ENCODE measurements at regions not wholly inside any gene's neighbourhood (a gene's known extent, or its start where the extent isn't known, plus 50 kb on each side); places are given as distances from the start of the nearest gene placed in this dataset.

GRCh38 chr6:117118490-117118889, 146.9 kb upstream of the VGLL2 start:
- H3K9me3 ChIP-seq (ENCODE audit: severe bottlenecking) = peaks cover 2% of the 10 kb centered on the region
- no peaks in the 10 kb centered on the region for H3K36me3 ChIP-seq
- TF ChIP-seq CTCF (IDR thresholded peaks at IDR 0.05; ENCODE audit: low read depth, low read length) = no peak
- no peaks in the 10 kb centered on the region for H3K27me3 ChIP-seq (ENCODE audit: insufficient read depth, low read depth, severe bottlenecking)
- no peak for DNase-seq
- H3K27ac ChIP-seq = no peak overlapping the region
- no peak overlapping the region for H3K4me3 ChIP-seq (ENCODE audit: low read depth, low read length)

DNA sequence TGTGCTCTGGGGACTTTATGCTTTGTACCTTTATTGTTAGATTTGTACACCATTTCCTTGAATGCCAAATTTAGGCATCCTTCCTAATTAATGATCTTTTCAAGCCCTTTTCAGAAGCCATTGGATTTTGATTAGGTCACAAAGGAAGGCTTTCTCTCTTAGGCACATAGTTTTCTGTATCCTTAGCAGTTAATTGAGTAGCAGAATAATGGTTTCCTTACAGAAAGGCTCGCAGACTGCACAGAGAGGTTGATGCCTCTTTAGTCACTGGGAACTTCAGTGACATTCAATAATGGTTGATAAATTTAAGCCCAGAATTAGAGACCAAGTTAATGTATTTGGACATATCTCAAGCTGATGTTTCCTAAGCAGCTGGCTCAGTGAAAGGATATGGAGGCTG, 139.1 kb upstream of the VGLL2 start:
- no peak overlapping the region for H3K27ac ChIP-seq
- H3K9me3 ChIP-seq (ENCODE audit: severe bottlenecking) = peaks cover 2% of the 10 kb centered on the region
- no peak overlapping the region for H3K4me3 ChIP-seq (ENCODE audit: low read depth, low read length)
- no peak for DNase-seq
- no peaks in the 10 kb centered on the region for H3K27me3 ChIP-seq (ENCODE audit: insufficient read depth, low read depth, severe bottlenecking)
- no peaks in the 10 kb centered on the region for H3K36me3 ChIP-seq
- TF ChIP-seq CTCF (IDR thresholded peaks at IDR 0.05; ENCODE audit: low read depth, low read length) = no peak

GRCh38 chr6:117128052-117128451, 137.3 kb upstream of the VGLL2 start:
- Histone ChIP-seq H3K36me3 (no peaks in the 10 kb centered on the region), H3K9me3 (ENCODE audit: severe bottlenecking) (peaks cover 2% of the 10 kb centered on the region), H3K4me3 (ENCODE audit: low read depth, low read length) (no peak overlapping the region), H3K27ac (no peak overlapping the region), H3K27me3 (ENCODE audit: insufficient read depth, low read depth, severe bottlenecking) (no peaks in the 10 kb centered on the region)
- DNase-seq = no peak
- TF ChIP-seq CTCF (IDR thresholded peaks at IDR 0.05; ENCODE audit: low read depth, low read length) = no peak

GRCh38 chr6:117130125-117130524, 135.2 kb upstream of the VGLL2 start:
- no peaks in the 10 kb centered on the region for H3K9me3 ChIP-seq (ENCODE audit: severe bottlenecking)
- DNase-seq = no peak
- no peak for TF ChIP-seq CTCF (IDR thresholded peaks at IDR 0.05; ENCODE audit: low read depth, low read length)
- H3K27me3 ChIP-seq (ENCODE audit: insufficient read depth, low read depth, severe bottlenecking) = no peaks in the 10 kb centered on the region
- H3K36me3 ChIP-seq = no peaks in the 10 kb centered on the region
- no peak overlapping the region for H3K4me3 ChIP-seq (ENCODE audit: low read depth, low read length)
- no peak overlapping the region for H3K27ac ChIP-seq

DNA sequence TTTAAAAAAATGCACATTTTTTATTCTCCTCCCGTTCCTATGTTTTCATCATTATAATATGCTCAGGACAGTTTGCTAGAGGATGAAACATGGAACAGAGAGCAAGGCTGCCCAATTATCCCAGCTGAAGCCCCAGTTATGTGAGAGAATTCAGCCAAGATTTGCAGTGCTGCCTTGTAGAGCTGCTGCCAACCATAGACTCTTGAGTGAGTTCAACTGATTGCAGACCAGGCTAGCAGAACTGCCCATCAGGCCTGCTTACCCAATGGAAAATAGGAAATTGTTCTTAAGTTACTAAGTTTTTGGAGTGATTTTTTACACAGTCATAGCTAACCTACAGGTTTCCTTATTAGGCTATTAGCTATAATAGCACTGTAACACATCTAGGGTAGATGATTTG, 128.7 kb upstream of the VGLL2 start:
- Histone ChIP-seq H3K27ac (no peak overlapping the region), H3K36me3 (no peaks in the 10 kb centered on the region)
- TF ChIP-seq CTCF (IDR thresholded peaks at IDR 0.05; ENCODE audit: low read depth, low read length) = no peak

DNA sequence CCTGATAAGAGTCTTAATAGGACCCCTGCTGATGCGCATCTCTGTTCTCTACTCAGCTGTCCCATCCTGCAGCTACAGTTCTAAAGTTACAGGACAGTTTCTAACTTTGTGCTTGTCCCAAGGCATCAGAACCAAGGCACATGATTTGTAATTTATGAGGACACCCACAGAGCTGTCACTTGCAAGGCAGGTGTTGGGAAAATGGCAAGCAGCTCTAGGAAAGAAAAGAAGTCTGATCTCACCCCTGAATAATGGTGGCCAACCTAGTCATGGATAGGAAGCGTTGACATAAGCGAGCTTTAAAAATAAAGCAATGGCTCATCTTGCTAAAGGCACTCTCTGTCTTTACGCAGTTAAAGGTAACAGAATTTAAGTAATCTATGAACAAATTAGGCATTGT, 127.6 kb upstream of the VGLL2 start:
- TF ChIP-seq CTCF (IDR thresholded peaks at IDR 0.05; ENCODE audit: low read depth, low read length) = no peak
- Histone ChIP-seq H3K36me3 (no peaks in the 10 kb centered on the region), H3K4me3 (ENCODE audit: low read depth, low read length) (no peak overlapping the region), H3K9me3 (ENCODE audit: severe bottlenecking) (no peaks in the 10 kb centered on the region), H3K27me3 (ENCODE audit: insufficient read depth, low read depth, severe bottlenecking) (no peaks in the 10 kb centered on the region), H3K27ac (no peak overlapping the region)
- DNase-seq = no peak

More for the DNA sequence above, 128.7 kb upstream of the VGLL2 start:
- Histone ChIP-seq H3K4me3 (ENCODE audit: low read depth, low read length) (no peak overlapping the region), H3K9me3 (ENCODE audit: severe bottlenecking) (no peaks in the 10 kb centered on the region), H3K27me3 (ENCODE audit: insufficient read depth, low read depth, severe bottlenecking) (no peaks in the 10 kb centered on the region)
- DNase-seq = no peak
